ENCODE measurements at regions not wholly inside any gene's neighbourhood (a gene's known extent, or its start where the extent isn't known, plus 50 kb on each side); places are given as distances from the start of the nearest gene placed in this dataset.

- no peak for TF ChIP-seq EZH2 (IDR thresholded peaks at IDR 0.05; ENCODE audit: low read length)
- TF ChIP-seq CTCF (optimal IDR thresholded peaks at IDR 0.05 in 1 of 3, IDR thresholded peaks at IDR 0.05 in 1 of 3, conservative IDR thresholded peaks at IDR 0.05 in 1 of 3; ENCODE audit: extremely low read depth in 1 of 3, insufficient read depth in 2 of 3, low read length in 3 of 3) = no peak
- Histone ChIP-seq H3K4me1 (ENCODE audit: control insufficient read depth, extremely low read depth, insufficient read depth, low read length) (peaks cover 17% of the 10 kb centered on the region), H3K9me3 (ENCODE audit: control insufficient read depth, low read depth, low read length) (no peaks in the 10 kb centered on the region), H3K4me2 (ENCODE audit: control insufficient read depth, extremely low read depth, insufficient read depth, low read depth, low read length) (no peak overlapping the region), H3K9me1 (ENCODE audit: control insufficient read depth, extremely low read depth, insufficient read depth, low read length) (no peaks in the 10 kb centered on the region), H3K27ac (ENCODE audit: control insufficient read depth, insufficient read depth, low read length) (no peak overlapping the region), H4K20me1 (ENCODE audit: control insufficient read depth, extremely low read depth, insufficient read depth, low read length) (no peaks in the 10 kb centered on the region), H3K79me2 (ENCODE audit: control insufficient read depth, insufficient read depth, low read length) (no peaks in the 10 kb centered on the region), H3K27me3 (ENCODE audit: control insufficient read depth, extremely low read depth, insufficient read depth, low read length) (no peaks in the 10 kb centered on the region), H3K36me3 (ENCODE audit: control insufficient read depth in 2 of 2, extremely low read depth in 1 of 2, insufficient read depth in 2 of 2, low read length in 2 of 2) (no peaks in the 10 kb centered on the region), H3K4me3 (ENCODE audit: control insufficient read depth in 2 of 3, extremely low read depth in 1 of 3, insufficient read depth in 2 of 3, low read depth in 1 of 3, low read length in 3 of 3) (no peak overlapping the region), H2AFZ (ENCODE audit: control insufficient read depth, low read length) (no peak overlapping the region), H3K9ac (ENCODE audit: control insufficient read depth, extremely low read depth, insufficient read depth, low read length) (no peak overlapping the region)
- FAIRE-seq (no peak), DNase-seq (ENCODE audit: low read depth, low spot score) (no peak)
- dilution Hi-C loops (cut with MboI; ENCODE audit: extremely low pct_ligation_motif_present, low sequenced_read_pairs) = no loop called here
Measured at GRCh38 chr2:11941201-11942177, 195.1 kb downstream of the LPIN1 start.

- Histone ChIP-seq H3K36me3 (ENCODE audit: control insufficient read depth in 2 of 2, extremely low read depth in 1 of 2, insufficient read depth in 2 of 2, low read length in 2 of 2) (no peaks in the 10 kb centered on the region), H2AFZ (ENCODE audit: control insufficient read depth, low read length) (no peak overlapping the region), H3K27me3 (ENCODE audit: control insufficient read depth, extremely low read depth, insufficient read depth, low read length) (no peaks in the 10 kb centered on the region), H4K20me1 (ENCODE audit: control insufficient read depth, extremely low read depth, insufficient read depth, low read length) (no peaks in the 10 kb centered on the region), H3K27ac (ENCODE audit: control insufficient read depth, insufficient read depth, low read length) (no peak overlapping the region), H3K4me3 (ENCODE audit: control insufficient read depth in 2 of 3, extremely low read depth in 1 of 3, insufficient read depth in 2 of 3, low read depth in 1 of 3, low read length in 3 of 3) (no peak overlapping the region), H3K9me3 (ENCODE audit: control insufficient read depth, low read depth, low read length) (no peaks in the 10 kb centered on the region), H3K9me1 (ENCODE audit: control insufficient read depth, extremely low read depth, insufficient read depth, low read length) (no peaks in the 10 kb centered on the region), H3K4me2 (ENCODE audit: control insufficient read depth, extremely low read depth, insufficient read depth, low read depth, low read length) (no peak overlapping the region), H3K79me2 (ENCODE audit: control insufficient read depth, insufficient read depth, low read length) (no peaks in the 10 kb centered on the region), H3K4me1 (ENCODE audit: control insufficient read depth, extremely low read depth, insufficient read depth, low read length) (peaks cover 17% of the 10 kb centered on the region), H3K9ac (ENCODE audit: control insufficient read depth, extremely low read depth, insufficient read depth, low read length) (no peak overlapping the region)
- no peak for DNase-seq (ENCODE audit: low read depth, low spot score)
- dilution Hi-C loops (cut with MboI; ENCODE audit: extremely low pct_ligation_motif_present, low sequenced_read_pairs) = no loop called here
- FAIRE-seq = no peak
- TF ChIP-seq EZH2 (IDR thresholded peaks at IDR 0.05; ENCODE audit: low read length) (no peak), CTCF (optimal IDR thresholded peaks at IDR 0.05 in 1 of 3, IDR thresholded peaks at IDR 0.05 in 1 of 3, conservative IDR thresholded peaks at IDR 0.05 in 1 of 3; ENCODE audit: extremely low read depth in 1 of 3, insufficient read depth in 2 of 3, low read length in 3 of 3) (no peak)
Measured at GRCh38 chr2:11942178-11942569, 195.7 kb downstream of the LPIN1 start.
